Heart left ventricle (tissue), 16 donors: ENCODE measurements at regions not wholly inside any gene's neighbourhood (a gene's known extent, or its start where the extent isn't known, plus 50 kb on each side); places are given as distances from the start of the nearest gene placed in this dataset.
A peak's percentile ranks its signal among the peaks of the same experiment; 100 is the strongest.

ENCODE experiments used
- ATAC-seq, 4 donors: fragments of 200-7000 bp; cut with Tn5 transposase; one replicate each; pipeline ENCODE4 v1.9.1; 2020 to 2022; ENCODE audit warnings: moderate library complexity in 4 of 4, mild to moderate bottlenecking in 3 of 4, moderate number of reproducible peaks in 1 of 4
- DNase-seq, 5 donors: peaks; one replicate each; pipeline ENCODE4 v3.0.0-alpha.2; 2020
- H3K27ac ChIP-seq, 12 donors: fragments of 200-600 bp; sonication (generic) in 4 of 12; one replicate each; pipeline versions ENCODE4 v1.5.0 to v1.8.0; 2016 to 2022; ENCODE audit warnings: mild to moderate bottlenecking in 2 of 12
- H3K27me3 ChIP-seq, 9 donors: fragments of 200-600 bp; sonication (generic) in 2 of 9; one replicate each; pipeline versions ENCODE4 v1.5.1 to v1.8.0; 2016 to 2022; ENCODE audit warnings: mild to moderate bottlenecking in 3 of 9
- H3K36me3 ChIP-seq, 9 donors: fragments of 200-600 bp; sonication (generic) in 2 of 9; one replicate each; pipeline versions ENCODE4 v1.5.0 to v1.8.0; 2018 to 2022; ENCODE audit warnings: mild to moderate bottlenecking in 2 of 9
- H3K4me1 ChIP-seq, 12 donors: fragments of 200-600 bp; sonication (generic) in 4 of 12; one replicate each; pipeline versions ENCODE4 v1.5.0 to v1.8.0; 2016 to 2022; ENCODE audit warnings: mild to moderate bottlenecking in 3 of 12
- H3K4me3 ChIP-seq, 12 donors: fragments of 200-600 bp; sonication (generic) in 4 of 12; one replicate each; pipeline versions ENCODE4 v1.5.0 to v1.8.0; 2017 to 2022; ENCODE audit warnings: mild to moderate bottlenecking in 9 of 12, moderate library complexity in 4 of 12
- H3K9me3 ChIP-seq, 12 donors: fragments of 200-600 bp; sonication (generic) in 4 of 12; one replicate each; pipeline versions ENCODE4 v1.5.0 to v1.8.0; 2016 to 2022; ENCODE audit warnings: mild to moderate bottlenecking in 1 of 12
- POLR2A ChIP-seq, 2 donors: fragments of 450-650 bp; IDR thresholded peaks; one replicate each; pipeline ENCODE4 v1.6.1; 2017; ENCODE audit warnings: antibody characterized with exemption in 2 of 2, mild to moderate bottlenecking in 2 of 2, moderate library complexity in 2 of 2
- WGBS, 4 donors: extraction: QIAGEN DNeasy Blood & Tissue Kit in 2 of 4; methylation state at CpG; one replicate each; pipeline versions ENCODE4 v1.1.5 to v1.1.7; 2013 to 2018; 5-methylcytosine and 5-hydroxymethylcytosine counted together
- intact Hi-C, 10 donors: fragments of 100-400 bp; cut with DNase I; formaldehyde crosslinking; loops; one replicate each; pipeline versions ENCODE4 v1.11.1 to v1.14.2; 2022
- TF ChIP-seq, protein P1 (sequence below), 12 donors: fragments of 200-600 bp; sonication (generic) in 4 of 12; IDR thresholded peaks; one replicate each; pipeline versions ENCODE4 v1.5.0 to v1.8.0; 2018 to 2022; ENCODE audit warnings: antibody characterized with exemption in 12 of 12, mild to moderate bottlenecking in 5 of 12
- donor health status: ischemic (EF 13 %, LVEDD 7.1; RV severe dilation, severe dysfunction).
- donor health status: healthy with polysubstance abuse.
- donor health status: DM: no; HTN: yes; CAD: no.
- donor health status: DM: no; HTN: no; CAD: no.
- donor health status: ischemic (EF 25% LVEDD 6.9; RV normal size, moderate dysfunction).
- donor health status: ischemic (EF 25% LVEDD 5.7; RV mildly dilated, moderate dysfunction).
- donor health status: healthy.
- donor health status: DM: yes; HTN: yes; CAD: no.
- donor health status: ischemic (EF 35%, LVEDD 5.7; RV mildly dilated, moderate dysfunction).
- donor health status: nonischemic (EF 11% LVEDD 7.7; RV severe dilation, severe dysfunction).
- donor health status: DM: yes; HTN: yes; CAD: no.
- donor health status: PGD.
- donor health status: ischemic (EF 29% LVEDD 5.4; RV normal size, mild dysfunction).
- donor health status: nonischemic (EF 23%, LVEDD 6.1; RV moderate dilation, normal function).

DNA sequence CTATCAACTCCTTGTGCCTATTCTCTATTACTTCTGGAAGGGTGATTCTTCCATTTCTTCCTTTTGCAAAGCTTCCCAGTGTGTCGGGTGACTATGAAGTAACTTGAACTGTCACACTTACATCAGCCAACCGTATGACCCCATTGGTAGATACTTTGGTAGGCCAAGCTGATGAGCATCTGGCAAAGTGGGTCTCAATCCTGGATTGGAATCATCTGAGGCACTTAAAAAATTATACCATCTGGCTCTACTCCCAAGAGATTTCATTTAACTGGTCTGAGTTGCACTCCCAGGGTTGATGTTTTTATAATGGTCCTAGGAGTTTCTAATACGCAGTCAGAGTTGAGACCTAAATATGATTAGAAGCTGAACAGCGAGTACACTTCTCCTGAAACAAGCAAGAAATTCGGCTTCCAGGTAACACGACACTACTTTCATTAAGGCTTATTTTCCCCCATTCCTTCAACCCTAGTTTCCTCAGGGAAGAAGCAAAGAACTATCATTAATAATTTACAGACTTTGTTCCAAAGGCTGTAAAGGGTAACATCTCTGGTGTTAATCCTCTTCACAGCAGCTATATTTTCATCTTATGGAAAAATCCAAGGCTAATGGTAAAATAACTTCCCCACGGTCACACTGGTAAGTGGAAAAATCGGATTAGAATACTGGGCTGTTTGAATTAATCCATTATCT, 76.8 kb downstream of the PDE6H start:
- H3K27ac ChIP-seq: no peak overlapping the region
- no peak overlapping the region for H3K4me3 ChIP-seq
- H3K9me3 ChIP-seq: no peaks in the 10 kb centered on the region
- DNase-seq (no peak), ATAC-seq (no peak)
- no peaks in the 10 kb centered on the region for H3K36me3 ChIP-seq
- H3K27me3 ChIP-seq: no peaks in the 10 kb centered on the region
- WGBS, 4 donors: 86 to 92% (median 91%) methylated on average over 8 of the region's 8 CpGs
- intact Hi-C loops: no loop called here
- TF ChIP-seq POLR2A (IDR thresholded peaks at IDR 0.05): no peak
- TF ChIP-seq, protein P1, sequence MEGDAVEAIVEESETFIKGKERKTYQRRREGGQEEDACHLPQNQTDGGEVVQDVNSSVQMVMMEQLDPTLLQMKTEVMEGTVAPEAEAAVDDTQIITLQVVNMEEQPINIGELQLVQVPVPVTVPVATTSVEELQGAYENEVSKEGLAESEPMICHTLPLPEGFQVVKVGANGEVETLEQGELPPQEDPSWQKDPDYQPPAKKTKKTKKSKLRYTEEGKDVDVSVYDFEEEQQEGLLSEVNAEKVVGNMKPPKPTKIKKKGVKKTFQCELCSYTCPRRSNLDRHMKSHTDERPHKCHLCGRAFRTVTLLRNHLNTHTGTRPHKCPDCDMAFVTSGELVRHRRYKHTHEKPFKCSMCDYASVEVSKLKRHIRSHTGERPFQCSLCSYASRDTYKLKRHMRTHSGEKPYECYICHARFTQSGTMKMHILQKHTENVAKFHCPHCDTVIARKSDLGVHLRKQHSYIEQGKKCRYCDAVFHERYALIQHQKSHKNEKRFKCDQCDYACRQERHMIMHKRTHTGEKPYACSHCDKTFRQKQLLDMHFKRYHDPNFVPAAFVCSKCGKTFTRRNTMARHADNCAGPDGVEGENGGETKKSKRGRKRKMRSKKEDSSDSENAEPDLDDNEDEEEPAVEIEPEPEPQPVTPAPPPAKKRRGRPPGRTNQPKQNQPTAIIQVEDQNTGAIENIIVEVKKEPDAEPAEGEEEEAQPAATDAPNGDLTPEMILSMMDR (IDR thresholded peaks at IDR 0.05): no peak
- H3K4me1 ChIP-seq: peaks cover 0 to 8% (median 0%) of the 10 kb centered on the region in 12 donors

DNA sequence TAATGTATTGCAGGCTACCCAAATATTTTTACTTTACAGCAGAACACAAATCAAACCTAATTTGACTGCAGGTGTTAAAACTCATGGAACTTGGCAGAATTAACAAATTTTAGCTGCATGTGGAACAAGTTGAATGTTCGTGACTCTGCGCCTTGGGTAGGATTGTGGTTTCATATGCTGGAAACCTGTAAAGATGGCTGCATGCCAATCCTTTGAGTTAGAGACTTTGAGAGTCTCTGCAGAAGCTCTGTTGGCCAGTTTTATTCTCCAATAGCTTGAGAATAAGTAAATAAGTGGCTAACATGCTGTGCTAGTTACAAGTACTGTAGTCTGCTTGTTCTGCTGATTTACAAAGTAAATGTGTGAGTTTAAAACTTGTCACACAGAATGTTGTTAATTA, 77.8 kb downstream of the PDE6H start:
- WGBS, 4 donors: 71 to 83% (median 81%) methylated on average over 2 of the region's 2 CpGs
- TF ChIP-seq POLR2A (IDR thresholded peaks at IDR 0.05): no peak
- TF ChIP-seq, protein P1 (IDR thresholded peaks at IDR 0.05): no peak
- H3K27ac ChIP-seq: no peak overlapping the region

GRCh38 chr12:15052691-15053090, 79.8 kb downstream of the PDE6H start:
- H3K9me3 ChIP-seq: no peaks in the 10 kb centered on the region
- peak overlapping the region in 4 of 12 donors; percentile 3 to 15 (median 8) for H3K27ac ChIP-seq
- TF ChIP-seq POLR2A (IDR thresholded peaks at IDR 0.05): no peak
- TF ChIP-seq, protein P1 (IDR thresholded peaks at IDR 0.05): no peak
- H3K4me3 ChIP-seq: no peak overlapping the region
- DNase-seq (no peak), ATAC-seq (no peak)
- no peaks in the 10 kb centered on the region for H3K27me3 ChIP-seq
- H3K36me3 ChIP-seq: no peaks in the 10 kb centered on the region
- H3K4me1 ChIP-seq: no peaks in the 10 kb centered on the region
- 69 to 83% (median 75%) methylated on average over 2 of the region's 2 CpGs for WGBS, 4 donors
- intact Hi-C loops: no loop called here

More for the DNA sequence above, 77.8 kb downstream of the PDE6H start:
- Histone ChIP-seq H3K4me1 (peaks cover 0 to 4% (median 0%) of the 10 kb centered on the region in 12 donors), H3K36me3 (no peaks in the 10 kb centered on the region), H3K9me3 (no peaks in the 10 kb centered on the region), H3K27me3 (no peaks in the 10 kb centered on the region), H3K4me3 (no peak overlapping the region)
- intact Hi-C loops: no loop called here
- no peak for DNase-seq
- no peak for ATAC-seq

DNA sequence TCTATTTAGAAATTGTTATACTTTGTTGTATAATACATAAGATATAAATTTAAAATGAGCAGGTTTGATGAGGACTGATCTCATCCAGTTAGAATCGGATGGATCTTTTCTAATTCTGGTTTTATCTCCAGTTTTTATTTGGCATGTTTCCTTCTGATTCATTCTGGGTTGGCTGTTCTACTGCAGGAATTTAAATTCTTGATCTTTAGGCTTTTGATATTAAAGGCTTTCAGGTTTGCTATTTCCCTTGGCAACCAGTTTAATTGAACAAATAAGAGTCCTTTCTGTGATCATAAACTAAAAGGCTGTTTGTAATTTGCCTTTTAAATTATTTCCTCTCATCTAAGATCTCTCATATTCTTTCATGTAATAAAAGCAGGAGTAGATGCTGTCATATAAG, 83.4 kb downstream of the PDE6H start:
- Histone ChIP-seq H3K4me3 (no peak overlapping the region), H3K27ac (no peak overlapping the region), H3K36me3 (no peaks in the 10 kb centered on the region), H3K9me3 (no peaks in the 10 kb centered on the region), H3K27me3 (no peaks in the 10 kb centered on the region), H3K4me1 (no peaks in the 10 kb centered on the region)
- intact Hi-C loops: no loop called here
- TF ChIP-seq, protein P1 (IDR thresholded peaks at IDR 0.05): no peak
- TF ChIP-seq POLR2A (IDR thresholded peaks at IDR 0.05): no peak
- 20 to 80% (median 66%) methylated on average over 1 of the region's 1 CpG for WGBS, 4 donors
- no peak for ATAC-seq
- no peak for DNase-seq
